ENCODE measurements at regions not wholly inside any gene's neighbourhood (a gene's known extent, or its start where the extent isn't known, plus 50 kb on each side); places are given as distances from the start of the nearest gene placed in this dataset.

DNA sequence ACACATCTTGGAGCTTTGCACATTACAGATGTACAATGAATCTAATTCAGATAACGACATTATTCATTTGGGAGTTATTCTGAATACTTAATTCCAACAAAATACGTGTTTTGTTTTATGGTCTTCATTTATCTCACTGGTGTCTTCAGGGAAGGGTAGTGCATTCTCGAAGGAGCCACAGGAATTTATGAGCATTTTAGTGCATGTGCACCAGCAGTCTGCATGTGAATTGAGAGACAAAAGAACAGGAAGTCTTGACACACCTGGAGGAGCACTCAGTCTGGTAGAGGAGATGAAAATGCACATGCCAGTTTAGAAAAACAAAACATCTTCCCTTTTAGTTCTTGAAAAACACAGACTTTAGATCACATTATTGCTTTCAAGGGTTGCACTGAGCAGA is 228.7 kb downstream of the LRATD1 start:
- Mint-ChIP-seq H3K4me1 (no peaks in the 10 kb centered on the region), H3K27me3 (ENCODE audit: low read depth in 3 of 3) (no peaks in the 10 kb centered on the region), H3K4me3 (no peak overlapping the region), H3K9me3 (peaks cover 3 to 19% (median 7%) of the 10 kb centered on the region in 7 donors), H3K27ac (no peak overlapping the region), H3K36me3 (no peaks in the 10 kb centered on the region)
- H3K36me3 ChIP-seq (replicated peaks in 1 of 2; ENCODE audit: control insufficient read depth in 1 of 2, insufficient read depth in 2 of 2, low read length in 2 of 2): no peaks in the 10 kb centered on the region
- no peak overlapping the region for H3K9ac ChIP-seq (ENCODE audit: insufficient read depth, low read length, poor library complexity, severe bottlenecking)
- WGBS (ENCODE audit: insufficient coverage): 88% methylated on average over 1 of the region's 3 CpGs
- no peak overlapping the region for H3K4me2 ChIP-seq (replicated peaks; ENCODE audit: extremely low read depth, low read length, poor library complexity, severe bottlenecking)
- intact Hi-C loops (cut with micrococcal nuclease): no loop called here
- H2AFZ ChIP-seq (ENCODE audit: insufficient read depth, low read depth, low read length, poor library complexity, severe bottlenecking): no peak overlapping the region
- H3K9me3 ChIP-seq (replicated peaks in 1 of 2; ENCODE audit: control insufficient read depth in 1 of 2, insufficient read depth in 1 of 2, low read length in 2 of 2): no peaks in the 10 kb centered on the region
- TF ChIP-seq, protein P1, sequence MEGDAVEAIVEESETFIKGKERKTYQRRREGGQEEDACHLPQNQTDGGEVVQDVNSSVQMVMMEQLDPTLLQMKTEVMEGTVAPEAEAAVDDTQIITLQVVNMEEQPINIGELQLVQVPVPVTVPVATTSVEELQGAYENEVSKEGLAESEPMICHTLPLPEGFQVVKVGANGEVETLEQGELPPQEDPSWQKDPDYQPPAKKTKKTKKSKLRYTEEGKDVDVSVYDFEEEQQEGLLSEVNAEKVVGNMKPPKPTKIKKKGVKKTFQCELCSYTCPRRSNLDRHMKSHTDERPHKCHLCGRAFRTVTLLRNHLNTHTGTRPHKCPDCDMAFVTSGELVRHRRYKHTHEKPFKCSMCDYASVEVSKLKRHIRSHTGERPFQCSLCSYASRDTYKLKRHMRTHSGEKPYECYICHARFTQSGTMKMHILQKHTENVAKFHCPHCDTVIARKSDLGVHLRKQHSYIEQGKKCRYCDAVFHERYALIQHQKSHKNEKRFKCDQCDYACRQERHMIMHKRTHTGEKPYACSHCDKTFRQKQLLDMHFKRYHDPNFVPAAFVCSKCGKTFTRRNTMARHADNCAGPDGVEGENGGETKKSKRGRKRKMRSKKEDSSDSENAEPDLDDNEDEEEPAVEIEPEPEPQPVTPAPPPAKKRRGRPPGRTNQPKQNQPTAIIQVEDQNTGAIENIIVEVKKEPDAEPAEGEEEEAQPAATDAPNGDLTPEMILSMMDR (IDR thresholded peaks at IDR 0.05): no peak
- no peak overlapping the region for H3K27ac ChIP-seq (ENCODE audit: low read depth in 1 of 2, low read length in 2 of 2)
- no peaks in the 10 kb centered on the region for H4K20me1 ChIP-seq (ENCODE audit: insufficient read depth, low read length)
- H3K79me2 ChIP-seq (ENCODE audit: insufficient read depth, low read length): no peaks in the 10 kb centered on the region
- no peak for DNase-seq
- no peaks in the 10 kb centered on the region for H3K4me1 ChIP-seq (ENCODE audit: control insufficient read depth in 1 of 2, insufficient read depth in 2 of 2, low read length in 2 of 2)
- no peaks in the 10 kb centered on the region for H3K27me3 ChIP-seq (ENCODE audit: control insufficient read depth in 2 of 2, insufficient read depth in 2 of 2, low read length in 2 of 2)
- no peak overlapping the region for H3K4me3 ChIP-seq (replicated peaks in 1 of 3; ENCODE audit: low read depth in 2 of 3, low read length in 3 of 3)

DNA sequence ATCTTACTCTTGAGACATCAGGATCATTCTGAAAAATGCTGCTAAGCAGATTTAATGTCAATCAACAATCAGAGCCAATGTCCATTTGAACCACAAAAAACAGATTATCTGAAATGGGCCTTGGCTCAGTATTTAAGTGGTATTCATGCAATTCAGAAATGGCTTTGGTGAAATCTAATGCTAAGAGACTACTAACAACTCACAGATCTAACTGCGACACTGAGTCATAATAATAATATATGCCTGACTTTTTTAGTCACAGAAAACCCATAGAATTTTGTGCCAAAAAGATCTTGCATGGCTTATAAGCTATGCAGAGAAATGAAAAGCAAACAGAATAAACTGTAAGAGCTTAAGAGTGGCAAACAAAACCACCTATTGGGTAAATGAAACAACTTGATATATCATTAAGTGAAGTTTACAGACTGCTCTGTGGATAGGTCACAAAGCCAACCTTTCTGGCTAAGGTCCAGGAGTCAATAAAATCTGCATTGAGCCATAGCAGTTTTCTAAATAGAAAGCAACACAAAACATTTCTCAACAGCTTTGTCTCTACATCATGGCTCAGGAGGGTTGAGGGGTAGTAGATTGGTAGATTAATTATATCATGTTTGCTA is 234.3 kb downstream of the LRATD1 start:
- Histone ChIP-seq H3K4me3 (replicated peaks in 1 of 3; ENCODE audit: low read depth in 2 of 3, low read length in 3 of 3) (no peak overlapping the region), H3K9me3 (replicated peaks in 1 of 2; ENCODE audit: control insufficient read depth in 1 of 2, insufficient read depth in 1 of 2, low read length in 2 of 2) (peaks cover 0 to 11% of the 10 kb centered on the region in 2 donors), H3K4me2 (replicated peaks; ENCODE audit: extremely low read depth, low read length, poor library complexity, severe bottlenecking) (no peak overlapping the region), H3K9ac (ENCODE audit: insufficient read depth, low read length, poor library complexity, severe bottlenecking) (no peak overlapping the region), H3K27ac (ENCODE audit: low read depth in 1 of 2, low read length in 2 of 2) (no peak overlapping the region), H4K20me1 (ENCODE audit: insufficient read depth, low read length) (no peaks in the 10 kb centered on the region), H3K4me1 (ENCODE audit: control insufficient read depth in 1 of 2, insufficient read depth in 2 of 2, low read length in 2 of 2) (no peaks in the 10 kb centered on the region), H2AFZ (ENCODE audit: insufficient read depth, low read depth, low read length, poor library complexity, severe bottlenecking) (no peak overlapping the region), H3K79me2 (ENCODE audit: insufficient read depth, low read length) (no peaks in the 10 kb centered on the region), H3K27me3 (ENCODE audit: control insufficient read depth in 2 of 2, insufficient read depth in 2 of 2, low read length in 2 of 2) (no peaks in the 10 kb centered on the region), H3K36me3 (replicated peaks in 1 of 2; ENCODE audit: control insufficient read depth in 1 of 2, insufficient read depth in 2 of 2, low read length in 2 of 2) (no peaks in the 10 kb centered on the region)
- no CpG with 5 or more reads among the region's 1 CpG for WGBS (ENCODE audit: insufficient coverage)
- TF ChIP-seq, protein P1 (IDR thresholded peaks at IDR 0.05): no peak
- no peaks in the 10 kb centered on the region for H3K4me1 Mint-ChIP-seq
- H3K27me3 Mint-ChIP-seq (ENCODE audit: low read depth in 3 of 3): no peaks in the 10 kb centered on the region
- H3K9me3 Mint-ChIP-seq: peaks cover 4 to 13% (median 7%) of the 10 kb centered on the region in 7 donors
- H3K36me3 Mint-ChIP-seq: no peaks in the 10 kb centered on the region
- DNase-seq: no peak
- no peak overlapping the region for H3K27ac Mint-ChIP-seq
- H3K4me3 Mint-ChIP-seq: no peak overlapping the region
- intact Hi-C loops (cut with micrococcal nuclease): no loop called here
